HEK293 (cell line): ENCODE measurements at regions not wholly inside any gene's neighbourhood (a gene's known extent, or its start where the extent isn't known, plus 50 kb on each side); places are given as distances from the start of the nearest gene placed in this dataset.

Experiments
- BCL11A ChIP-seq: fragments of 450-650 bp; formaldehyde crosslinking; IDR thresholded peaks from 2 replicates; pipeline ENCODE4 v1.5.1; 2016; ENCODE audit warnings: low read depth, missing biosample characterization, missing genetic modification characterization
- CTCF ChIP-seq: fragments of 450-650 bp; formaldehyde crosslinking; IDR thresholded peaks from 2 replicates; pipeline ENCODE4 v1.5.1; 2016; ENCODE audit warnings: missing biosample characterization, missing genetic modification characterization
- KLF9 ChIP-seq: fragments of 450-650 bp; formaldehyde crosslinking; IDR thresholded peaks from 2 replicates; pipeline ENCODE4 v1.5.1; 2016; ENCODE audit warnings: missing biosample characterization, missing genetic modification characterization, low read depth
- ZNF10 ChIP-seq: fragments of 450-650 bp; formaldehyde crosslinking; IDR thresholded peaks from 2 replicates; pipeline ENCODE4 v1.5.1; 2017; ENCODE audit warnings: missing biosample characterization, missing genetic modification characterization
- ZNF138 ChIP-seq: fragments of 450-650 bp; formaldehyde crosslinking; IDR thresholded peaks from 2 replicates; pipeline ENCODE4 v1.5.1; 2016; ENCODE audit warnings: missing biosample characterization, missing genetic modification characterization, borderline replicate concordance
- ZNF140 ChIP-seq: fragments of 450-650 bp; formaldehyde crosslinking; IDR thresholded peaks from 2 replicates; pipeline ENCODE4 v1.5.1; 2016; ENCODE audit warnings: missing biosample characterization, missing genetic modification characterization
- ZNF600 ChIP-seq: fragments of 450-650 bp; formaldehyde crosslinking; IDR thresholded peaks from 2 replicates; pipeline ENCODE4 v1.5.1; 2016; ENCODE audit warnings: missing biosample characterization, missing genetic modification characterization
- ZNF692 ChIP-seq: fragments of 450-650 bp; formaldehyde crosslinking; IDR thresholded peaks from 2 replicates; pipeline ENCODE4 v1.5.1; 2016; ENCODE audit warnings: missing biosample characterization, missing genetic modification characterization
- ZNF777 ChIP-seq: fragments of 450-650 bp; formaldehyde crosslinking; IDR thresholded peaks from 2 replicates; pipeline ENCODE4 v1.5.1; 2017; ENCODE audit warnings: missing biosample characterization, missing genetic modification characterization, borderline replicate concordance

- TF ChIP-seq ZNF777 (tag by site-specific recombination) (no peak), ZNF138 (tag by site-specific recombination) (no peak), CTCF (tag by site-specific recombination) (no peak), ZNF140 (tag by site-specific recombination) (no peak), KLF9 (tag by site-specific recombination) (no peak), ZNF692 (tag by site-specific recombination) (no peak), ZNF600 (no peak), ZNF10 (tag by site-specific recombination) (no peak), BCL11A (tag by site-specific recombination) (no peak)
Measured at GRCh38 chr11:109109571-109110315, 312.2 kb upstream of the C11orf87 start.
